Liver (tissue), 8 donors: ENCODE measurements at regions not wholly inside any gene's neighbourhood (a gene's known extent, or its start where the extent isn't known, plus 50 kb on each side); places are given as distances from the start of the nearest gene placed in this dataset.

Source experiments
- DNase-seq: peaks from one replicate; pipeline ENCODE4 v3.0.0-alpha.2; 2017; ENCODE audit warnings: low spot score
- H3K27ac ChIP-seq, 2 donors: one replicate each; pipeline ENCODE4 v1.7.0; 2013; ENCODE audit warnings: inconsistent platforms in 2 of 2, low read length in 2 of 2, control low read depth in 1 of 2, low read depth in 1 of 2, mild to moderate bottlenecking in 1 of 2
- H3K27me3 ChIP-seq, 4 donors: one replicate each; pipeline versions ENCODE4 v1.6.1 to v1.7.0; 2013; ENCODE audit warnings: low read length in 3 of 4, inconsistent platforms in 1 of 4, mild to moderate bottlenecking in 1 of 4, moderate library complexity in 1 of 4; ENCODE audit not compliant: control insufficient read depth in 4 of 4, insufficient read depth in 4 of 4
- H3K36me3 ChIP-seq, 4 donors: one replicate each; pipeline versions ENCODE4 v1.6.1 to v1.7.0; 2013; ENCODE audit warnings: low read length in 3 of 4, mild to moderate bottlenecking in 3 of 4, low read depth in 1 of 4, moderate library complexity in 1 of 4; ENCODE audit not compliant: control insufficient read depth in 4 of 4, insufficient read depth in 3 of 4
- H3K4me1 ChIP-seq, 4 donors: one replicate each; pipeline versions ENCODE4 v1.6.1 to v1.7.0; 2013; ENCODE audit warnings: low read length in 3 of 4, mild to moderate bottlenecking in 3 of 4, moderate library complexity in 1 of 4; ENCODE audit not compliant: control insufficient read depth in 4 of 4, insufficient read depth in 4 of 4
- H3K4me3 ChIP-seq, 3 donors: one replicate each; pipeline versions ENCODE4 v1.6.1 to v1.7.0; 2013; ENCODE audit warnings: low read length in 3 of 3, control low read depth in 1 of 3, low read depth in 1 of 3, mild to moderate bottlenecking in 1 of 3
- H3K9ac ChIP-seq, 2 donors: one replicate each; pipeline ENCODE4 v1.7.0; 2013; ENCODE audit warnings: low read length in 2 of 2, mild to moderate bottlenecking in 2 of 2, moderate library complexity in 2 of 2, control low read depth in 1 of 2, low read depth in 1 of 2
- H3K9me3 ChIP-seq, 4 donors: one replicate each; pipeline versions ENCODE4 v1.6.1 to v1.7.0; 2013; ENCODE audit warnings: low read length in 3 of 4; ENCODE audit not compliant: control insufficient read depth in 4 of 4
- CTCF ChIP-seq: fragments of 150-350 bp; IDR thresholded peaks from 2 replicates; pipeline ENCODE4 v1.5.1; 2017; ENCODE audit warnings: improper control_type of control experiment, low read depth, low read length; ENCODE audit not compliant: missing input control
- EGR1 ChIP-seq, 2 donors: IDR thresholded peaks; 2 replicates each; pipeline ENCODE4 v1.6.1; 2016 to 2018; ENCODE audit warnings: antibody characterized with exemption in 2 of 2, low read depth in 2 of 2
- FOXA1 ChIP-seq: IDR thresholded peaks from 2 replicates; pipeline ENCODE4 v1.6.1; 2016; ENCODE audit warnings: antibody characterized with exemption
- FOXA2 ChIP-seq: IDR thresholded peaks from 2 replicates; pipeline ENCODE4 v1.6.1; 2016; ENCODE audit warnings: antibody characterized with exemption
- GABPA ChIP-seq, 2 donors: IDR thresholded peaks in 1 of 2; conservative IDR thresholded peaks in 1 of 2; 2 replicates each; pipeline ENCODE4 v1.6.1; 2016; ENCODE audit warnings: antibody characterized with exemption in 2 of 2, mild to moderate bottlenecking in 1 of 2, moderate library complexity in 1 of 2
- HNF4A ChIP-seq, 2 donors: conservative IDR thresholded peaks; 2 replicates each; pipeline ENCODE4 v1.6.1; 2016; ENCODE audit warnings: antibody characterized with exemption in 2 of 2, mild to moderate bottlenecking in 2 of 2
- HNF4G ChIP-seq: IDR thresholded peaks from 2 replicates; pipeline ENCODE4 v1.6.1; 2016; ENCODE audit warnings: antibody characterized with exemption
- JUND ChIP-seq, 2 donors: IDR thresholded peaks; 2 replicates each; pipeline ENCODE4 v1.6.1; 2016; ENCODE audit warnings: antibody characterized with exemption in 2 of 2
- NR2F2 ChIP-seq: IDR thresholded peaks from 2 replicates; pipeline ENCODE4 v1.6.1; 2016; ENCODE audit warnings: antibody characterized with exemption
- RAD21 ChIP-seq, 2 donors: IDR thresholded peaks; 2 replicates each; pipeline ENCODE4 v1.6.1; 2016; ENCODE audit warnings: antibody characterized with exemption in 2 of 2, mild to moderate bottlenecking in 2 of 2
- RXRA ChIP-seq, 2 donors: IDR thresholded peaks; 2 replicates each; pipeline ENCODE4 v1.6.1; 2017 to 2018; ENCODE audit warnings: antibody characterized with exemption in 2 of 2, mild to moderate bottlenecking in 1 of 2
- SP1 ChIP-seq: IDR thresholded peaks from 2 replicates; pipeline ENCODE4 v1.6.1; 2018; ENCODE audit warnings: antibody characterized with exemption, mild to moderate bottlenecking
- TAF1 ChIP-seq: conservative IDR thresholded peaks from 2 replicates; pipeline ENCODE4 v1.6.1; 2016; ENCODE audit warnings: antibody characterized with exemption, mild to moderate bottlenecking
- YY1 ChIP-seq: IDR thresholded peaks from 2 replicates; pipeline ENCODE4 v1.6.1; 2016; ENCODE audit warnings: antibody characterized with exemption, mild to moderate bottlenecking
- WGBS: extraction: QIAGEN DNeasy Blood & Tissue Kit; methylation state at CpG from one replicate; pipeline ENCODE4 v1.1.7; 2013; 5-methylcytosine and 5-hydroxymethylcytosine counted together
- TF ChIP-seq, protein P1 (sequence below): IDR thresholded peaks from 2 replicates; pipeline ENCODE4 v1.6.1; 2016; ENCODE audit warnings: antibody characterized with exemption
- TF ChIP-seq, protein P2 (sequence below): IDR thresholded peaks from 2 replicates; pipeline ENCODE4 v1.6.1; 2016; ENCODE audit warnings: antibody characterized with exemption
- TF ChIP-seq, protein P3 (sequence below): IDR thresholded peaks from 2 replicates; pipeline ENCODE4 v1.6.1; 2016; ENCODE audit warnings: antibody characterized with exemption, mild to moderate bottlenecking
- TF ChIP-seq, protein P4 (sequence below): IDR thresholded peaks from 2 replicates; pipeline ENCODE4 v1.6.1; 2016; ENCODE audit warnings: antibody characterized with exemption
- donor health status: healthy.
- donor health status: healthy.
- donor health status: healthy.
- donor health status: healthy.
- donor health status: healthy.

DNA sequence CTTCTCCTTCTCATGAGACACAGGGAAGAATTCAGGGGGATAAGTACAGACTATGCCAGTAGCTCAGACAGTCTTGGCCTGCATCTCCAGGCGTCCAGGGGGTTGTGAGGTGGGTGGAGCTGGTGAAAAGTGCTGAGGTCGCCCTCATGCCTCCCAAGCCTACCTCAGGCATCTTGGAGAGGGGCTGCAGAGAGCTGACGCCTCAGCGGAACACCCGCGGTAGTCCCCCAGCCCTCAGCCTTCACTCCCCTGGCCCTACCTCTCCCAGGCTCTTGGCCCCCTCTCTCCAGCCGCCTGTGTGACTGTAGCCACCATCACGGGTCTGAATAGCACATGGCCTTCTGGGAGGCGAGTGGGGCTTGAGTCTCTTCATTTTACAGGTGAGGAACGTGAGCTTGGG is 59.8 kb upstream of the DLK1 start:
- TF ChIP-seq RAD21 (IDR thresholded peaks at IDR 0.05): no peak
- no peak for TF ChIP-seq TAF1
- TF ChIP-seq YY1: no peak
- TF ChIP-seq EGR1 (IDR thresholded peaks at IDR 0.05; ENCODE audit: low read depth in 2 of 2): no peak
- TF ChIP-seq, protein P1, sequence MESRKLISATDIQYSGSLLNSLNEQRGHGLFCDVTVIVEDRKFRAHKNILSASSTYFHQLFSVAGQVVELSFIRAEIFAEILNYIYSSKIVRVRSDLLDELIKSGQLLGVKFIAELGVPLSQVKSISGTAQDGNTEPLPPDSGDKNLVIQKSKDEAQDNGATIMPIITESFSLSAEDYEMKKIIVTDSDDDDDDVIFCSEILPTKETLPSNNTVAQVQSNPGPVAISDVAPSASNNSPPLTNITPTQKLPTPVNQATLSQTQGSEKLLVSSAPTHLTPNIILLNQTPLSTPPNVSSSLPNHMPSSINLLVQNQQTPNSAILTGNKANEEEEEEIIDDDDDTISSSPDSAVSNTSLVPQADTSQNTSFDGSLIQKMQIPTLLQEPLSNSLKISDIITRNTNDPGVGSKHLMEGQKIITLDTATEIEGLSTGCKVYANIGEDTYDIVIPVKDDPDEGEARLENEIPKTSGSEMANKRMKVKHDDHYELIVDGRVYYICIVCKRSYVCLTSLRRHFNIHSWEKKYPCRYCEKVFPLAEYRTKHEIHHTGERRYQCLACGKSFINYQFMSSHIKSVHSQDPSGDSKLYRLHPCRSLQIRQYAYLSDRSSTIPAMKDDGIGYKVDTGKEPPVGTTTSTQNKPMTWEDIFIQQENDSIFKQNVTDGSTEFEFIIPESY: no peak
- TF ChIP-seq, protein P2, sequence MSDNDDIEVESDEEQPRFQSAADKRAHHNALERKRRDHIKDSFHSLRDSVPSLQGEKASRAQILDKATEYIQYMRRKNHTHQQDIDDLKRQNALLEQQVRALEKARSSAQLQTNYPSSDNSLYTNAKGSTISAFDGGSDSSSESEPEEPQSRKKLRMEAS: no peak
- no peak for TF ChIP-seq HNF4A (conservative IDR thresholded peaks at IDR 0.05)
- TF ChIP-seq CTCF: no peak
- TF ChIP-seq, protein P3, sequence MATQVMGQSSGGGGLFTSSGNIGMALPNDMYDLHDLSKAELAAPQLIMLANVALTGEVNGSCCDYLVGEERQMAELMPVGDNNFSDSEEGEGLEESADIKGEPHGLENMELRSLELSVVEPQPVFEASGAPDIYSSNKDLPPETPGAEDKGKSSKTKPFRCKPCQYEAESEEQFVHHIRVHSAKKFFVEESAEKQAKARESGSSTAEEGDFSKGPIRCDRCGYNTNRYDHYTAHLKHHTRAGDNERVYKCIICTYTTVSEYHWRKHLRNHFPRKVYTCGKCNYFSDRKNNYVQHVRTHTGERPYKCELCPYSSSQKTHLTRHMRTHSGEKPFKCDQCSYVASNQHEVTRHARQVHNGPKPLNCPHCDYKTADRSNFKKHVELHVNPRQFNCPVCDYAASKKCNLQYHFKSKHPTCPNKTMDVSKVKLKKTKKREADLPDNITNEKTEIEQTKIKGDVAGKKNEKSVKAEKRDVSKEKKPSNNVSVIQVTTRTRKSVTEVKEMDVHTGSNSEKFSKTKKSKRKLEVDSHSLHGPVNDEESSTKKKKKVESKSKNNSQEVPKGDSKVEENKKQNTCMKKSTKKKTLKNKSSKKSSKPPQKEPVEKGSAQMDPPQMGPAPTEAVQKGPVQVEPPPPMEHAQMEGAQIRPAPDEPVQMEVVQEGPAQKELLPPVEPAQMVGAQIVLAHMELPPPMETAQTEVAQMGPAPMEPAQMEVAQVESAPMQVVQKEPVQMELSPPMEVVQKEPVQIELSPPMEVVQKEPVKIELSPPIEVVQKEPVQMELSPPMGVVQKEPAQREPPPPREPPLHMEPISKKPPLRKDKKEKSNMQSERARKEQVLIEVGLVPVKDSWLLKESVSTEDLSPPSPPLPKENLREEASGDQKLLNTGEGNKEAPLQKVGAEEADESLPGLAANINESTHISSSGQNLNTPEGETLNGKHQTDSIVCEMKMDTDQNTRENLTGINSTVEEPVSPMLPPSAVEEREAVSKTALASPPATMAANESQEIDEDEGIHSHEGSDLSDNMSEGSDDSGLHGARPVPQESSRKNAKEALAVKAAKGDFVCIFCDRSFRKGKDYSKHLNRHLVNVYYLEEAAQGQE: no peak
- no peak for TF ChIP-seq FOXA1
- no peak for TF ChIP-seq NR2F2
- no peak for TF ChIP-seq RXRA (IDR thresholded peaks at IDR 0.05)
- no peak for TF ChIP-seq JUND (IDR thresholded peaks at IDR 0.05)
- TF ChIP-seq GABPA (IDR thresholded peaks at IDR 0.05 in 1 of 2, conservative IDR thresholded peaks at IDR 0.05 in 1 of 2): no peak
- TF ChIP-seq HNF4G: no peak
- TF ChIP-seq SP1: no peak
- TF ChIP-seq, protein P4, sequence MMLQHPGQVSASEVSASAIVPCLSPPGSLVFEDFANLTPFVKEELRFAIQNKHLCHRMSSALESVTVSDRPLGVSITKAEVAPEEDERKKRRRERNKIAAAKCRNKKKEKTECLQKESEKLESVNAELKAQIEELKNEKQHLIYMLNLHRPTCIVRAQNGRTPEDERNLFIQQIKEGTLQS: no peak
- TF ChIP-seq FOXA2: no peak
- Histone ChIP-seq H3K9me3 (no peaks in the 10 kb centered on the region), H3K4me3 (no peak overlapping the region), H3K27ac (no peak overlapping the region), H3K27me3 (no peaks in the 10 kb centered on the region), H3K36me3 (no peaks in the 10 kb centered on the region), H3K4me1 (peaks cover 0 to 10% (median 0%) of the 10 kb centered on the region in 4 donors), H3K9ac (no peak overlapping the region)
- DNase-seq: no peak
- WGBS: 91% methylated on average over 10 of the region's 10 CpGs
